Pancreas (tissue), 10 donors: ENCODE measurements at regions not wholly inside any gene's neighbourhood (a gene's known extent, or its start where the extent isn't known, plus 50 kb on each side); places are given as distances from the start of the nearest gene placed in this dataset.

ENCODE experiments used
- ATAC-seq, 4 donors: fragments of 200-7000 bp; cut with Tn5 transposase; one replicate each; pipeline versions ENCODE4 v1.8.0 to v1.9.1; 2020; ENCODE audit warnings: mild to moderate bottlenecking in 4 of 4, moderate library complexity in 4 of 4
- DNase-seq, 6 donors: peaks; one replicate each; pipeline ENCODE4 v3.0.0-alpha.2; 2020
- FAIRE-seq: peaks from 2 replicates; lab custom pipeline; 2012; peaks lifted over from hg19 to GRCh38; lab: Jason Lieb, UNC
- H3K27ac ChIP-seq, 4 donors: fragments of 200-600 bp; sonication (generic); 1 replicate in 3 of 4; 2 replicates in 1 of 4; pipeline versions ENCODE4 v1.5.0 to v1.8.0; 2020
- H3K27me3 ChIP-seq, 4 donors: fragments of 200-600 bp; one replicate each; pipeline ENCODE4 v1.8.0; 2021
- H3K36me3 ChIP-seq, 3 donors: fragments of 200-600 bp; sonication (generic) in 1 of 3; one replicate each; pipeline versions ENCODE4 v1.5.0 to v1.8.0; 2020 to 2021
- H3K4me1 ChIP-seq, 3 donors: fragments of 200-600 bp; one replicate each; pipeline ENCODE4 v1.8.0; 2021
- H3K4me3 ChIP-seq, 4 donors: fragments of 200-600 bp; sonication (generic) in 2 of 4; one replicate each; pipeline versions ENCODE4 v1.5.0 to v1.8.0; 2020 to 2021
- H3K9me3 ChIP-seq, 4 donors: fragments of 200-600 bp; one replicate each; pipeline ENCODE4 v1.8.0; 2021
- WGBS, 2 donors: extraction: QIAGEN DNeasy Blood & Tissue Kit; methylation state at CpG; one replicate each; pipeline ENCODE4 v1.1.7; 2013; 5-methylcytosine and 5-hydroxymethylcytosine counted together
- intact Hi-C, 3 donors: fragments of 100-400 bp; cut with DNase I; formaldehyde crosslinking; loops; one replicate each; pipeline versions ENCODE4 v1.11.1 to v1.14.2; 2022
- TF ChIP-seq, protein P1 (sequence below), 4 donors: fragments of 200-600 bp; sonication (generic) in 3 of 4; IDR thresholded peaks; one replicate each; pipeline versions ENCODE4 v1.5.0 to v1.8.0; 2021; ENCODE audit warnings: antibody characterized with exemption in 4 of 4
- donor health status: healthy with polysubstance abuse.
- donor health status: DM: no; HTN: no; CAD: no; lungs with moderate emphysema.
- donor health status: DM: no; HTN: no; CAD: no.
- donor health status: control.
- donor health status: control.
- donor health status: Bipolar disorder and iron deficiency.
- donor health status: DM: yes; HTN: yes; CAD: no.
- donor health status: DM: no; HTN: no; CAD: no.
- donor health status: DM: no; HTN: no; CAD: no.
- donor health status: DM: yes; HTN: yes; CAD: no.

DNA sequence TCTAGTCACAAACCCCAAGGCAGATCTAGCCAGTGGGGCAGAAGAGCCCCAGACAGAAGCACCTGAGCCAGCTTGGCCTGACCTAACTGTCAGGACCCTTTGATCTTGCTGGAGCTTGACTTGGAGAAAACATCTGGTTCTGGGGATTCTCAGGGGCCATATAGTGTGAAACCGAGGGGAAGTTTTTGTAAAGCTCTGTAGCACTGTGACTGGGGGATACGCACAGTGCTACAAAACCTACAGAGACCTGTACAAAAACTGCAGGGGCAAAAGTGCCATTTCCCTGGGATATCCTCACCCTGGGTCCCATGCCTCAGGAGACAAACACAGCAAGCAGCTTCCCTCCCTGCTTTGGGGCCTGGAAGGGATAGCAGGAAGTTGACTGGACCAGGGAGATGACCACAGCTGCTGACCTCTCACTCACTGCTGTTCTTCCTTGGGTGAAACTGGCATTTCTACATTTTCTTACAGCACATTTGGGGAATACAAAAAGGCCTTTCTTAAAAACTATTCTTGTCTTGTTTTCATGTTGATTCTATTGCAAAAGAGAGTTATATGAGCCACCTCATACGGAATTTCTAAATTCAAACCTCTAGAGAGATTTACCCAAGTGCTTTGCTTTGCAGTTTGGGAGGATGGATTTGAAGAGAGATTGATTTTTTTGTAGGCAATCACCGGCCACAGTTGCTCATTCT lies 140.0 kb downstream of the DAD1 start:
- no peak overlapping the region for H3K27ac ChIP-seq
- H3K4me1 ChIP-seq = no peaks in the 10 kb centered on the region
- ATAC-seq (peak in 2 of 4 donors; percentile 67 to 73), DNase-seq (no peak), FAIRE-seq (no peak)
- intact Hi-C loops = no loop called here
- no peaks in the 10 kb centered on the region for H3K9me3 ChIP-seq
- TF ChIP-seq, protein P1, sequence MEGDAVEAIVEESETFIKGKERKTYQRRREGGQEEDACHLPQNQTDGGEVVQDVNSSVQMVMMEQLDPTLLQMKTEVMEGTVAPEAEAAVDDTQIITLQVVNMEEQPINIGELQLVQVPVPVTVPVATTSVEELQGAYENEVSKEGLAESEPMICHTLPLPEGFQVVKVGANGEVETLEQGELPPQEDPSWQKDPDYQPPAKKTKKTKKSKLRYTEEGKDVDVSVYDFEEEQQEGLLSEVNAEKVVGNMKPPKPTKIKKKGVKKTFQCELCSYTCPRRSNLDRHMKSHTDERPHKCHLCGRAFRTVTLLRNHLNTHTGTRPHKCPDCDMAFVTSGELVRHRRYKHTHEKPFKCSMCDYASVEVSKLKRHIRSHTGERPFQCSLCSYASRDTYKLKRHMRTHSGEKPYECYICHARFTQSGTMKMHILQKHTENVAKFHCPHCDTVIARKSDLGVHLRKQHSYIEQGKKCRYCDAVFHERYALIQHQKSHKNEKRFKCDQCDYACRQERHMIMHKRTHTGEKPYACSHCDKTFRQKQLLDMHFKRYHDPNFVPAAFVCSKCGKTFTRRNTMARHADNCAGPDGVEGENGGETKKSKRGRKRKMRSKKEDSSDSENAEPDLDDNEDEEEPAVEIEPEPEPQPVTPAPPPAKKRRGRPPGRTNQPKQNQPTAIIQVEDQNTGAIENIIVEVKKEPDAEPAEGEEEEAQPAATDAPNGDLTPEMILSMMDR (IDR thresholded peaks at IDR 0.05) = no peak
- no peaks in the 10 kb centered on the region for H3K36me3 ChIP-seq
- H3K27me3 ChIP-seq = no peaks in the 10 kb centered on the region
- WGBS, 2 donors = 80 to 81% methylated on average over 4 of the region's 4 CpGs
- H3K4me3 ChIP-seq = no peak overlapping the region

DNA sequence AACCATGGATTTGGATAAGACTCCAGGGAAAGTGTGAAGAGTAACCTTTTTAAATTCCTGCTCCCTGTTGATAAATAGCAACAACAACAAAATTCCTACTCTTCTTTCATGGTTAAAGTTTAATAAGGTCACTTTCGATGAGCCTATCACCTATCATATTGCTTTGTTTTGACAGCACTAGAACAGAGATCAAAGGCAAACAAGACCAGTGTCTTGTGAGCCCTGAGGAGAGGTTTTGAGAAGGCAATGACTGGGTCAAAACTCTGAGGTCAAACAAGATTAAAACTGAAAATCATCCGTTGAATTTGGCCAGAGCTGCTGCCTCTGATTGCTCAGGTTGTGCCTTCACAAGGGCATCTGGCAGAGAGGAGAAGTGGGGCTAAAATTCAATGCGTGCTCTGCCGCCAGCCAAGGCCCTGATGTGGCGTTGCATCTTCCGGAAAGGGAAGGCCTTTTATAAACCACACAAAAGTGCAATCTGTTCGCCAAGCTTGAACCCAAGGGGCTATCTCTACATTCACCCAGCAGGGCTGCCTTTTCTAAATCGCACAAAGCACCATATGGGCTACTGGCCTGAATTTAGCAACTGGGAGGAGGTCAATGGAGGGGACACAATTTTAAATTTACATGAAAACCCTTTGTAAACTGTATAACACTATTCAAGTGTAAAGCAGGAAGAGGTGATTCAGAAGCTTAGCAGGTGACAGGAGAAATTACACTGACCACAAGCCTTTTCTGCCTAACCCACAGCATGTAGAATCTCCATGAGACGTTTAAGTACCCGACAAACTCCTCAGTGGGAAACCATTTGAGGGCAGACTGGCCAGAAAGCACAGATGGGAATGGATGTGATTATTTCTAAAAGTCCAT lies 140.8 kb downstream of the DAD1 start:
- intact Hi-C loops = no loop called here
- H3K27ac ChIP-seq = no peak overlapping the region
- TF ChIP-seq, protein P1 (IDR thresholded peaks at IDR 0.05) = no peak
- no peak for FAIRE-seq
- no peaks in the 10 kb centered on the region for H3K4me1 ChIP-seq
- DNase-seq = no peak
- no peaks in the 10 kb centered on the region for H3K36me3 ChIP-seq
- H3K27me3 ChIP-seq = no peaks in the 10 kb centered on the region
- H3K9me3 ChIP-seq = no peaks in the 10 kb centered on the region
- 77 to 82% methylated on average over 10 of the region's 10 CpGs for WGBS, 2 donors
- peak in 1 of 4 donors; percentile 31 for ATAC-seq
- no peak overlapping the region for H3K4me3 ChIP-seq

DNA sequence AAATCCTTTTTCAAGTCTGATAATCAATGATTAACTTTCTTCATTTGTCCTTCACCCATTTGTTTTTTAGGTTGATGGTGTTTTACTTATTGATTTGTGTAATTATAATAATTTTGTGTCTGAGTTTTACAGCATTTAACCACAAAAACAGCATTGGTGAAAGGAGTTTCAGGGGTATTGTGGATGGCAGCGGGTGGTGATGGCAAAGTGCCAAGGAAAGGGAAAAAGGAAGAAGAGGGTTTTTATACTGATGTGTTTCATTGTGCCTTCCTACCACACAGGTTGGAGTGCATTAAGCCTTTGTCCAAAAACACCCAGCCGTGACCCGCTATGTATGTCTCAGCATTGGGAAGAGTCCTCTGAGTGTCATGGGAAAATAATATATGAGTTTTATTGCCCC lies 150.3 kb downstream of the DAD1 start:
- Histone ChIP-seq H3K9me3 (no peaks in the 10 kb centered on the region), H3K4me3 (no peak overlapping the region), H3K27ac (no peak overlapping the region), H3K27me3 (no peaks in the 10 kb centered on the region), H3K36me3 (no peaks in the 10 kb centered on the region), H3K4me1 (peaks cover 0 to 5% (median under 1%) of the 10 kb centered on the region in 3 donors)
- FAIRE-seq = no peak
- DNase-seq = no peak
- 70 to 80% methylated on average over 3 of the region's 3 CpGs for WGBS, 2 donors
- no peak for ATAC-seq
- intact Hi-C loops = no loop called here
- TF ChIP-seq, protein P1 (IDR thresholded peaks at IDR 0.05) = no peak

DNA sequence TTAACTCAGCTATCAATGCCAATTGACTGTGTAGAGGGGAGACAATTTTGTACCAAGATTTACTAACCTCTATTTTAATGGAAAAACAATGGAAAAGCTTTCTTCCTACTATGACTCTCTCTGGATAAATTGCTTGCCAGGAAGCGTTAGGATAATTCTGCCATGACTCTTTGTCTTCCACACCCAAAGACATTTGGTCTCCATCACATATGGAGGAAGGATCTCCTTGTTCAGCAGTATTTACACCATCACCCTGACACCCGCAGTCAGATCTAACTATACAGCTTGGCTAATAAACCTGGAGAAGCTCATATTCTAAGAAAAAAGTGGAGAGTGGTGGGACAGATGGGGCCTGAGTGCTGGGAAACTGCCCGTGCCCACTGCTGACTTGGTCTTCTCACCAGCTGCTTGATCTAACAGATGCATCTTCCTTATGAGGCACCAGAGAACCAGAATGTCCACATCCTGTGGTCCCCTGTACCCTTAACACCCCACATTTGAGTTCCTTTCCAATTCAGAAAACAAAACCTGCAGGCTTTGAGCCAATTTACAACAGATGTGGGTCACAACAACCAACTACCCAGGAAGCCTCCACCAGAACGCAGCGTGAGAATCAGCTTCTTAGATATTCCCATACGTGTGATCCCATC lies 154.0 kb downstream of the DAD1 start:
- FAIRE-seq (no peak), ATAC-seq (no peak), DNase-seq (no peak)
- peaks cover 16 to 23% (median 17%) of the 10 kb centered on the region in 3 donors for H3K4me1 ChIP-seq
- H3K27ac ChIP-seq = no peak overlapping the region
- no peak overlapping the region for H3K4me3 ChIP-seq
- 94 to 95% methylated on average over 6 of the region's 6 CpGs for WGBS, 2 donors
- no peaks in the 10 kb centered on the region for H3K36me3 ChIP-seq
- no peaks in the 10 kb centered on the region for H3K27me3 ChIP-seq
- no peaks in the 10 kb centered on the region for H3K9me3 ChIP-seq
- intact Hi-C loops = no loop called here
- TF ChIP-seq, protein P1 (IDR thresholded peaks at IDR 0.05) = no peak
